Esophagus squamous epithelium (tissue), 4 donors: ENCODE measurements at regions not wholly inside any gene's neighbourhood (a gene's known extent, or its start where the extent isn't known, plus 50 kb on each side); places are given as distances from the start of the nearest gene placed in this dataset.

Experiments
- CTCF ChIP-seq, 6 experiments: fragments of 450-650 bp in 4 of 6; fragments of 200-600 bp in 2 of 6; sonication (generic) in 2 of 6; IDR thresholded peaks; one replicate each; pipeline ENCODE4 v1.5.1; 2016 to 2019; ENCODE audit warnings: antibody characterized with exemption in 6 of 6, mild to moderate bottlenecking in 4 of 6, moderate library complexity in 4 of 6
- POLR2A ChIP-seq, 4 donors: fragments of 450-650 bp; IDR thresholded peaks; one replicate each; pipeline ENCODE4 v1.6.1; 2017; ENCODE audit warnings: antibody characterized with exemption in 4 of 4, mild to moderate bottlenecking in 4 of 4, moderate library complexity in 3 of 4

GRCh38 chr14:21989090-21989489 lies 315.5 kb upstream of the OR4E1 start:
- TF ChIP-seq CTCF (IDR thresholded peaks at IDR 0.05) (no peak), POLR2A (IDR thresholded peaks at IDR 0.05) (no peak)
